Activated CD4-positive, alpha-beta T cell treated with anti-CD3 and anti-CD28 coated beads for 36 hours (primary cell): ENCODE measurements at regions not wholly inside any gene's neighbourhood (a gene's known extent, or its start where the extent isn't known, plus 50 kb on each side); places are given as distances from the start of the nearest gene placed in this dataset.

ENCODE experiments used
- ATAC-seq: fragments of 200-7000 bp; cut with Tn5 transposase; one replicate; pipeline ENCODE4 v1.10.0; 2021; ENCODE audit warnings: mild to moderate bottlenecking, moderate library complexity
- CTCF ChIA-PET: fragments of 350-600 bp; sonication (Branson Sonifier 250); formaldehyde crosslinking; loops from one replicate; lab custom pipeline; 2021; ENCODE audit warnings: antibody characterized with exemption; lab: Charles Lee
- POLR2A ChIA-PET: fragments of 350-600 bp; sonication (Branson Sonifier 250); formaldehyde crosslinking; loops from one replicate; lab custom pipeline; 2021; ENCODE audit warnings: antibody characterized with exemption, inconsistent platforms; lab: Charles Lee
- DNase-seq: peaks from one replicate; pipeline ENCODE4 v3.0.0-alpha.2; 2020
- H3K27ac Mint-ChIP-seq: one replicate; pipeline ENCODE4 v1.8.0; 2021; ENCODE audit warnings: mixed read lengths
- H3K27me3 Mint-ChIP-seq: one replicate; pipeline ENCODE4 v1.8.0; 2021; ENCODE audit warnings: mixed read lengths
- H3K36me3 Mint-ChIP-seq: one replicate; pipeline ENCODE4 v1.8.0; 2021; ENCODE audit warnings: low read depth, mixed read lengths
- H3K4me1 Mint-ChIP-seq: one replicate; pipeline ENCODE4 v1.8.0; 2021; ENCODE audit warnings: mixed read lengths
- H3K4me3 Mint-ChIP-seq: one replicate; pipeline ENCODE4 v1.8.0; 2021; ENCODE audit warnings: mild to moderate bottlenecking, moderate library complexity, mixed read lengths
- H3K9me3 Mint-ChIP-seq: one replicate; pipeline ENCODE4 v1.8.0; 2021; ENCODE audit warnings: low read depth, mixed read lengths
- intact Hi-C, 2 experiments: fragments of 100-400 bp; cut with DNase I in 1 of 2; cut with micrococcal nuclease in 1 of 2; formaldehyde crosslinking; loops; one replicate each; pipeline versions ENCODE4 v1.14.2 to v1.15.1; 2022 to 2024; cut with DNase I, micrococcal nuclease

GRCh38 chr1:14106679-14107313 lies 406.8 kb downstream of the PRDM2 start:
- H3K4me3 Mint-ChIP-seq: no peak overlapping the region
- DNase-seq (no peak), ATAC-seq (no peak)
- no peaks in the 10 kb centered on the region for H3K36me3 Mint-ChIP-seq
- intact Hi-C loops: no loop called here
- ChIA-PET CTCF (no interaction called here), POLR2A (no interaction called here)
- H3K9me3 Mint-ChIP-seq: no peaks in the 10 kb centered on the region
- no peak overlapping the region for H3K27ac Mint-ChIP-seq
- H3K4me1 Mint-ChIP-seq: no peaks in the 10 kb centered on the region
- H3K27me3 Mint-ChIP-seq: peaks cover 11% of the 10 kb centered on the region

GRCh38 chr1:14108356-14109275 lies 408.6 kb downstream of the PRDM2 start:
- ATAC-seq (no peak), DNase-seq (no peak)
- ChIA-PET POLR2A (interaction anchor here (0.6 kb wide), 1 partner anchor 78 kb away, joined by 3 read pairs; no protein-coding TSS in a partner anchor), CTCF (no interaction called here)
- Mint-ChIP-seq H3K27me3 (peaks cover 10% of the 10 kb centered on the region), H3K36me3 (no peaks in the 10 kb centered on the region), H3K4me3 (no peak overlapping the region), H3K4me1 (no peaks in the 10 kb centered on the region), H3K9me3 (no peaks in the 10 kb centered on the region), H3K27ac (no peak overlapping the region)
- intact Hi-C loops: no loop called here

GRCh38 chr1:14109276-14109635 lies 409.3 kb downstream of the PRDM2 start:
- H3K4me3 Mint-ChIP-seq: no peak overlapping the region
- no peaks in the 10 kb centered on the region for H3K4me1 Mint-ChIP-seq
- H3K9me3 Mint-ChIP-seq: no peaks in the 10 kb centered on the region
- DNase-seq (no peak), ATAC-seq (no peak)
- intact Hi-C loops: no loop called here
- H3K36me3 Mint-ChIP-seq: no peaks in the 10 kb centered on the region
- H3K27ac Mint-ChIP-seq: no peak overlapping the region
- ChIA-PET POLR2A (interaction anchor here (0.6 kb wide), 1 partner anchor 77 kb away, joined by 3 read pairs; no protein-coding TSS in a partner anchor), CTCF (no interaction called here)
- peaks cover 9% of the 10 kb centered on the region for H3K27me3 Mint-ChIP-seq

GRCh38 chr1:14110040-14110439 lies 410.1 kb downstream of the PRDM2 start:
- ATAC-seq: no peak
- H3K4me3 Mint-ChIP-seq: no peak overlapping the region
- H3K36me3 Mint-ChIP-seq: no peaks in the 10 kb centered on the region
- no peaks in the 10 kb centered on the region for H3K4me1 Mint-ChIP-seq
- peaks cover 12% of the 10 kb centered on the region for H3K27me3 Mint-ChIP-seq
- ChIA-PET CTCF (no interaction called here), POLR2A (no interaction called here)
- intact Hi-C loops: no loop called here
- DNase-seq: no peak
- no peak overlapping the region for H3K27ac Mint-ChIP-seq
- no peaks in the 10 kb centered on the region for H3K9me3 Mint-ChIP-seq

DNA sequence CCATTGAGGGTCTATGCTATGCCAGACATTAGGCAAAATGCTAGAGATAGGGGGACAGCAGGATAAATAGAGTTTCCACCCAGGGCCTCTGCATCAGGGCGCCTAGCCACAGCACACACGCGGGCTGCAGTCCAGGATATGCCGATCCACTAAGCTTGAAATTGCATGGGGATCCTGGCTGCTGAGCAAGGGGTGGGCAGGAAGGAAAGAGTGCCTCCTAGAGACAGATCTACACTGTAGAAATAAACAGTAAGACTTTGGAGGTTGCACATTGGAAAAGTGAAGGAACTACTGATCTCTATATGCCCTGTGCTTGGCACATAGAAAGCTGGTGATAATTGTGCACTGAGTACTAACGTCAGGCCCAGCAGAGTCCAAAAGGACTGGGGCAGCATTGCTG lies 411.1 kb downstream of the PRDM2 start:
- ChIA-PET CTCF (no interaction called here), POLR2A (no interaction called here)
- Mint-ChIP-seq H3K36me3 (no peaks in the 10 kb centered on the region), H3K4me3 (no peak overlapping the region), H3K27me3 (peaks cover 16% of the 10 kb centered on the region), H3K9me3 (no peaks in the 10 kb centered on the region), H3K27ac (no peak overlapping the region), H3K4me1 (no peaks in the 10 kb centered on the region)
- ATAC-seq (no peak), DNase-seq (no peak)
- intact Hi-C loops: no loop called here

- Mint-ChIP-seq H3K27me3 (peaks cover 14% of the 10 kb centered on the region), H3K36me3 (no peaks in the 10 kb centered on the region), H3K4me3 (no peak overlapping the region), H3K4me1 (no peaks in the 10 kb centered on the region), H3K9me3 (no peaks in the 10 kb centered on the region), H3K27ac (no peak overlapping the region)
- CTCF ChIA-PET: no interaction called here
- ATAC-seq (no peak), DNase-seq (no peak)
- POLR2A ChIA-PET: no interaction called here
- intact Hi-C loops: no loop called here
Measured at GRCh38 chr1:14112613-14113012, 412.6 kb downstream of the PRDM2 start.

DNA sequence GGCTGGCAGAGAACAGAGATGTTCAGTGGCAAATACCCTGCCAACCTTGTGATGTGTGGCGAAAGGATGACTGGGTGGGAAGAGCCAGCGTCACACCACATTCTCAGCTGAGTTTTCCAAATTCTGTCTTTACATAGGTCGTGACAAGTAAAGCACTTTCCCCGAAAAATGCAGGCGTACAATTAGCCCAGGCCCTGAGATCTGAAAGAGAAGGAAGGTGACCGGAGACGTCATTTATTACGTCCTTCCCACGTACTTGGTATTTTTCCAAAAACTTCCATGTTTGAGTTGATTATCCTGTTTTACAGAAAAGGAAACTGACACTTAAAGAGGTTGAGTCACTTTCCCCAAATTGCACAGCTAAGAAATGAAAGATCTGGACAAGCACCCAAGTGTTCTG lies 413.3 kb downstream of the PRDM2 start:
- Mint-ChIP-seq H3K27ac (no peak overlapping the region), H3K4me3 (no peak overlapping the region), H3K27me3 (peaks cover 11% of the 10 kb centered on the region), H3K9me3 (no peaks in the 10 kb centered on the region), H3K36me3 (no peaks in the 10 kb centered on the region), H3K4me1 (no peaks in the 10 kb centered on the region)
- DNase-seq (no peak), ATAC-seq (no peak)
- POLR2A ChIA-PET: no interaction called here
- intact Hi-C loops: no loop called here
- CTCF ChIA-PET: no interaction called here

DNA sequence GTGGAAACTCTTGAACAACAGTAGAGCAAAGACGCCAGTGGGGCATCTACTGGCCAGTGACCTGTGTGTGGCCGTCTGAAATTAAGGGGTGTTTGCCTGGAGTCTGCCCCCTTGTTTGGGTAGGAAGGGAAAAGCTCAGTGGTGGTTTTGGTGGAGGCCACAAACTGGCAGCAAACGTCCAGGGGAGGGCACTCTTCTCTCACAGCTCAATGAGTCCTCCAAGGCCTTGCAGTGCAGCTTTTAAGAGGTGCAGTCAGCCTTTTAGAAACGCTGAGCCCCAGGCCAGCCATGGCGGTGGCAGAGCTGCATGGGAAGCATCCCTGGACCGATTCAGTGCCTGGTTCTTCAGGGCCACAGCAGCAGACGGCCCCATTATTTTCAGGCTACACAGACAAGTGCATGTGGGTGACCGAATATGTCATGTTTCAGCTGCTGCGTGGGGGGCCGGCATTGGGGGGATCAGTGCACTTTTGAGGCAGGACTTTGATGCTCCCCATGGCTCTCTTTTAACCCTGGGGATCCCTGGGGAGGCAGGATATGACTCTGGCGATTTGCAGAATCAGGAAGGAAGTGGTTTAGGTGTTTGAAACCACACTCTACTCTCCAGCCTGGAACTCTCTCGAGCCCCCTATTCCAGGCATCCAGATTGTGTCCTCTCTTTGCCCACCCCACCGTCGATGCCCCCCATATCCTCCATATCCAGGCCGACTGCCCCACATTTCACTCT lies 414.0 kb downstream of the PRDM2 start:
- DNase-seq (peak; percentile 21), ATAC-seq (no peak)
- ChIA-PET CTCF (no interaction called here), POLR2A (no interaction called here)
- Mint-ChIP-seq H3K4me1 (no peaks in the 10 kb centered on the region), H3K4me3 (no peak overlapping the region), H3K27ac (no peak overlapping the region), H3K36me3 (no peaks in the 10 kb centered on the region), H3K27me3 (peaks cover 11% of the 10 kb centered on the region), H3K9me3 (no peaks in the 10 kb centered on the region)
- intact Hi-C loops: no loop called here

DNA sequence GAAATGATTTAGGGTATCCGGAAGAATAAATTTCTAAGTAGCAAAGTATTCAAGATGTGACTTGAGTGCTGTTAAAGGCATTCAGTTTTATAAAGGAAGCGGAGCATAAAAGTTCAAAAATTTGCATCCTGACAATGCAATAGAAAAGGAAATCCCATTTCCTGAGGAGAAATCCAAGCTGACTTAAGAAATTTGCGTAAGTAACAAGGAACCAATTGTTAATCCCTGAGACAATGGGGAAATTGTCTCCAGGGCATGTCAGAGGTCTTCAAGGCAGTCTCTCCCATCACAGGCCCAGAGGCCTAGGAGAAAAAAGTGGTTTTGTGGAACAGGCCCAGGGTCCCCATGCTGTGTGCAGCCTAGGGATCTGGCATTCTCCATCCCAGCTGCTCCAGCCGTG lies 416.0 kb downstream of the PRDM2 start:
- H3K9me3 Mint-ChIP-seq: peaks cover 6% of the 10 kb centered on the region
- no peak overlapping the region for H3K4me3 Mint-ChIP-seq
- H3K27me3 Mint-ChIP-seq: peaks cover 18% of the 10 kb centered on the region
- DNase-seq (no peak), ATAC-seq (no peak)
- ChIA-PET POLR2A (no interaction called here), CTCF (no interaction called here)
- H3K4me1 Mint-ChIP-seq: no peaks in the 10 kb centered on the region
- H3K36me3 Mint-ChIP-seq: no peaks in the 10 kb centered on the region
- intact Hi-C loops: no loop called here
- no peak overlapping the region for H3K27ac Mint-ChIP-seq

DNA sequence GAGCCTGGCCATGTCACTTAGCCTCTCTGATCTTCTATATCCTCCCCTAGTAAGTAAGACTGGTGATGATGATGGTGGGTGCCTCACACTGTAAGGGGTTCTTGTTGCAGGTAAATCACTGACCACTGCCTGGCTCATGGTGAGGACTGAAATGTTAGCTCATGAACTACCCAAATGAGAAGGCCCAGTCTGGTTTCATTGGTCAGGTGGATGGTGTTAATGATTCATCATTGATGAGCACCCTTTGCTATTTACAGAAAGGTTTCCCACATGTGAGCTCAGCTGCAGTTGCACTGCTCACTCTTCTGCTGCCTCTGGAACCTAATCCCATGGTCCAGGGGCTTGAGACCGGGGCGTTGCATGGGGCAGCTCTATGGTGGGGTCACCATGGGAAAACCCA lies 417.7 kb downstream of the PRDM2 start:
- intact Hi-C loops: no loop called here
- CTCF ChIA-PET: no interaction called here
- no peak overlapping the region for H3K27ac Mint-ChIP-seq
- H3K9me3 Mint-ChIP-seq: peaks cover 6% of the 10 kb centered on the region
- no peak for ATAC-seq
- POLR2A ChIA-PET: no interaction called here
- H3K4me1 Mint-ChIP-seq: no peaks in the 10 kb centered on the region
- DNase-seq: no peak
- peaks cover 25% of the 10 kb centered on the region for H3K27me3 Mint-ChIP-seq
- no peak overlapping the region for H3K4me3 Mint-ChIP-seq
- no peaks in the 10 kb centered on the region for H3K36me3 Mint-ChIP-seq

GRCh38 chr1:14118691-14119485 lies 418.9 kb downstream of the PRDM2 start:
- Mint-ChIP-seq H3K27me3 (peaks cover 28% of the 10 kb centered on the region), H3K27ac (no peak overlapping the region), H3K9me3 (peaks cover 6% of the 10 kb centered on the region), H3K4me1 (no peaks in the 10 kb centered on the region), H3K36me3 (no peaks in the 10 kb centered on the region), H3K4me3 (no peak overlapping the region)
- intact Hi-C loops: no loop called here
- DNase-seq (no peak), ATAC-seq (no peak)
- POLR2A ChIA-PET: no interaction called here
- CTCF ChIA-PET: interaction anchor here (0.7 to 0.8 kb wide), 2 partner anchors 34 to 45 kb away, joined by 3 to 4 read pairs; no protein-coding TSS in a partner anchor
